ENCODE measurements at regions not wholly inside any gene's neighbourhood (a gene's known extent, or its start where the extent isn't known, plus 50 kb on each side); places are given as distances from the start of the nearest gene placed in this dataset.

DNA sequence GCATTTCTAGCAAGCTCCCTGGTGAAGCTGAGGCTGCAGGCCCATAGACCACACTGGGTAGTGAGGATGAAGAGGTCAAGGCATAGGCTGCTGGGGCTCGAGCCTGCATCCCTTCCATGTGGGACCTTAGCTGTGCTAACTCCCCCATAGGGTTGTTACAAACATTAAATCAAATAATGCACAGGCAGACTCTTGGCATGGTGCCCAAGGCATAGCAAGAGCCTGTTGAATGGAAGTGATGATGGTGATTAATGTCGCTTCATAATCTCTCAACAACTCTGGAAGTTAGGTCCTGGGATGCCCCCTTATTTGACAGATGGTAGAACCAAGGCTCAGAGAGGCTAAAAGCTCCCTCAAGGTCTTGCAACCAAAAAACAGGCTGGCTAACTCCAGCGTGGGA is 283.9 kb upstream of the EEF2KMT start:
- WGBS, 2 experiments (ENCODE audit: extremely low coverage in 2 of 2, insufficient read length in 1 of 2) = no CpG with 5 or more reads among the region's 3 CpGs
- BruUV-seq (replicated peaks) = no TSS peak
- H3K4me1 ChIP-seq (ENCODE audit: control insufficient read depth, insufficient read depth, low read length) = no peaks in the 10 kb centered on the region
- no peak overlapping the region for H3K56ac ChIP-seq (ENCODE audit: extremely low read depth, insufficient read depth, low read length)
- ChIA-PET POLR2A (ENCODE audit: unreplicated experiment) (no interaction called here), CTCF (no interaction called here)
- no peak overlapping the region for H4K8ac ChIP-seq (ENCODE audit: low read depth in 2 of 2, low read length in 2 of 2)
- H3K27ac ChIP-seq (ENCODE audit: insufficient read depth, low read length) = no peak overlapping the region
- in situ Hi-C loops (cut with MboI; ENCODE audit: low sequenced_read_pairs) = no loop called here
- no peak overlapping the region for H2BK15ac ChIP-seq (ENCODE audit: low read depth, low read length)
- dilution Hi-C loops (cut with HindIII; ENCODE audit: low sequenced_read_pairs, unreplicated experiment) = no loop called here
- H3K4me2 ChIP-seq (ENCODE audit: low read depth, low read length) = no peak overlapping the region
- no peak overlapping the region for H3K14ac ChIP-seq (replicated peaks; ENCODE audit: low read depth, low read length)
- no peak overlapping the region for H3K9ac ChIP-seq (ENCODE audit: low read depth, low read length)
- no peak overlapping the region for H2BK120ac ChIP-seq (ENCODE audit: low read depth, low read length)
- no peak overlapping the region for H3K18ac ChIP-seq (ENCODE audit: low read depth, low read length)
- H2AK9ac ChIP-seq (replicated peaks; ENCODE audit: low read depth, low read length, poor library complexity) = no peak overlapping the region
- H3K4me3 ChIP-seq (ENCODE audit: insufficient read depth, low read depth, low read length) = no peak overlapping the region
- H3K9me1 ChIP-seq (ENCODE audit: insufficient read depth, low read length) = no peaks in the 10 kb centered on the region
- no peaks in the 10 kb centered on the region for H4K20me1 ChIP-seq (ENCODE audit: insufficient read depth, low read length)
- H2AFZ ChIP-seq (replicated peaks; ENCODE audit: low read length, poor library complexity) = no peak overlapping the region
- DNase-seq = no peak
- ATAC-seq (ENCODE audit: low read depth) = no peak
- intact Hi-C loops (cut with micrococcal nuclease) = no loop called here
- no peak overlapping the region for H2BK5ac ChIP-seq (ENCODE audit: low read depth, low read length, poor library complexity, severe bottlenecking)
- H3K36me3 ChIP-seq (ENCODE audit: control insufficient read depth, insufficient read depth, low read length) = no peaks in the 10 kb centered on the region
- no peak overlapping the region for H4K5ac ChIP-seq (ENCODE audit: low read depth, low read length)
- H2AK5ac ChIP-seq (ENCODE audit: low read depth, low read length) = no peak overlapping the region
- H3K79me1 ChIP-seq (ENCODE audit: low read depth in 1 of 2, low read length in 2 of 2) = no peaks in the 10 kb centered on the region
- H3K9me3 ChIP-seq (ENCODE audit: control insufficient read depth, insufficient read depth, low read length) = peaks cover 25% of the 10 kb centered on the region
- no peak overlapping the region for H3K4ac ChIP-seq (ENCODE audit: low read depth, low read length)
- H2BK20ac ChIP-seq (ENCODE audit: low read depth, low read length) = no peak overlapping the region
- no peaks in the 10 kb centered on the region for H3K27me3 ChIP-seq (ENCODE audit: control insufficient read depth, insufficient read depth, low read length)
- no peak overlapping the region for H3K23ac ChIP-seq (ENCODE audit: low read depth, low read length)
- H4K91ac ChIP-seq (ENCODE audit: insufficient read depth, low read depth, low read length) = no peak overlapping the region
- TF ChIP-seq, protein P1, sequence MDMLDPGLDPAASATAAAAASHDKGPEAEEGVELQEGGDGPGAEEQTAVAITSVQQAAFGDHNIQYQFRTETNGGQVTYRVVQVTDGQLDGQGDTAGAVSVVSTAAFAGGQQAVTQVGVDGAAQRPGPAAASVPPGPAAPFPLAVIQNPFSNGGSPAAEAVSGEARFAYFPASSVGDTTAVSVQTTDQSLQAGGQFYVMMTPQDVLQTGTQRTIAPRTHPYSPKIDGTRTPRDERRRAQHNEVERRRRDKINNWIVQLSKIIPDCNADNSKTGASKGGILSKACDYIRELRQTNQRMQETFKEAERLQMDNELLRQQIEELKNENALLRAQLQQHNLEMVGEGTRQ (IDR thresholded peaks at IDR 0.05; ENCODE audit: low read depth, low read length) = no peak
- TF ChIP-seq CEBPB (IDR thresholded peaks at IDR 0.05; ENCODE audit: low read depth, low read length) (no peak), RFX5 (IDR thresholded peaks at IDR 0.05; ENCODE audit: low read depth, low read length) (no peak), POLR2A (IDR thresholded peaks at IDR 0.05; ENCODE audit: low read depth, low read length) (no peak), SMC3 (IDR thresholded peaks at IDR 0.05; ENCODE audit: low read depth, low read length) (no peak), RCOR1 (IDR thresholded peaks at IDR 0.05; ENCODE audit: insufficient replicate concordance, low read length) (no peak), MXI1 (IDR thresholded peaks at IDR 0.05; ENCODE audit: borderline replicate concordance, low read depth, low read length) (no peak)
- TF ChIP-seq, protein P2, sequence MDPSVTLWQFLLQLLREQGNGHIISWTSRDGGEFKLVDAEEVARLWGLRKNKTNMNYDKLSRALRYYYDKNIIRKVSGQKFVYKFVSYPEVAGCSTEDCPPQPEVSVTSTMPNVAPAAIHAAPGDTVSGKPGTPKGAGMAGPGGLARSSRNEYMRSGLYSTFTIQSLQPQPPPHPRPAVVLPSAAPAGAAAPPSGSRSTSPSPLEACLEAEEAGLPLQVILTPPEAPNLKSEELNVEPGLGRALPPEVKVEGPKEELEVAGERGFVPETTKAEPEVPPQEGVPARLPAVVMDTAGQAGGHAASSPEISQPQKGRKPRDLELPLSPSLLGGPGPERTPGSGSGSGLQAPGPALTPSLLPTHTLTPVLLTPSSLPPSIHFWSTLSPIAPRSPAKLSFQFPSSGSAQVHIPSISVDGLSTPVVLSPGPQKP (IDR thresholded peaks at IDR 0.05; ENCODE audit: borderline replicate concordance, low read depth, low read length) = no peak
- TF ChIP-seq, protein P3, sequence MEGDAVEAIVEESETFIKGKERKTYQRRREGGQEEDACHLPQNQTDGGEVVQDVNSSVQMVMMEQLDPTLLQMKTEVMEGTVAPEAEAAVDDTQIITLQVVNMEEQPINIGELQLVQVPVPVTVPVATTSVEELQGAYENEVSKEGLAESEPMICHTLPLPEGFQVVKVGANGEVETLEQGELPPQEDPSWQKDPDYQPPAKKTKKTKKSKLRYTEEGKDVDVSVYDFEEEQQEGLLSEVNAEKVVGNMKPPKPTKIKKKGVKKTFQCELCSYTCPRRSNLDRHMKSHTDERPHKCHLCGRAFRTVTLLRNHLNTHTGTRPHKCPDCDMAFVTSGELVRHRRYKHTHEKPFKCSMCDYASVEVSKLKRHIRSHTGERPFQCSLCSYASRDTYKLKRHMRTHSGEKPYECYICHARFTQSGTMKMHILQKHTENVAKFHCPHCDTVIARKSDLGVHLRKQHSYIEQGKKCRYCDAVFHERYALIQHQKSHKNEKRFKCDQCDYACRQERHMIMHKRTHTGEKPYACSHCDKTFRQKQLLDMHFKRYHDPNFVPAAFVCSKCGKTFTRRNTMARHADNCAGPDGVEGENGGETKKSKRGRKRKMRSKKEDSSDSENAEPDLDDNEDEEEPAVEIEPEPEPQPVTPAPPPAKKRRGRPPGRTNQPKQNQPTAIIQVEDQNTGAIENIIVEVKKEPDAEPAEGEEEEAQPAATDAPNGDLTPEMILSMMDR (conservative IDR thresholded peaks at IDR 0.05; ENCODE audit: low read depth, low read length) = no peak
